MM.1S (cell line): ENCODE measurements at regions not wholly inside any gene's neighbourhood (a gene's known extent, or its start where the extent isn't known, plus 50 kb on each side); places are given as distances from the start of the nearest gene placed in this dataset.

ENCODE experiments used
- DNase-seq: peaks from one replicate; pipeline ENCODE4 v3.0.0-alpha.2; 2015
- H2AFZ ChIP-seq: fragments of 300-600 bp; sonication (generic); 2 replicates; pipeline ENCODE4 v1.6.0; 2016; ENCODE audit warnings: antibody characterized with exemption, low read length
- H3F3A ChIP-seq: fragments of 300-600 bp; sonication (generic); 2 replicates; pipeline ENCODE4 v1.6.1; 2016; ENCODE audit warnings: mild to moderate bottlenecking, antibody characterized with exemption, low read length, moderate library complexity, mixed read lengths; ENCODE audit not compliant: insufficient read depth
- H3K27ac ChIP-seq: fragments of 300-600 bp; sonication (generic); 2 replicates; pipeline ENCODE4 v1.5.1; 2016; ENCODE audit warnings: mild to moderate bottlenecking, low read length
- H3K27me3 ChIP-seq: fragments of 300-600 bp; sonication (generic); replicated peaks from 2 replicates; pipeline ENCODE4 v1.6.0; 2016; ENCODE audit warnings: low read length; ENCODE audit not compliant: insufficient read depth
- H3K36me3 ChIP-seq: fragments of 300-600 bp; sonication (generic); replicated peaks from 2 replicates; pipeline ENCODE4 v1.6.1; 2016; ENCODE audit warnings: mild to moderate bottlenecking, low read length, mixed read lengths; ENCODE audit not compliant: insufficient read depth
- H3K4me1 ChIP-seq: fragments of 300-600 bp; sonication (generic); 2 replicates; pipeline ENCODE4 v1.6.1; 2016; ENCODE audit warnings: low read length, mixed read lengths
- H3K4me2 ChIP-seq: fragments of 300-600 bp; sonication (generic); 2 replicates; pipeline ENCODE4 v1.6.0; 2016; ENCODE audit warnings: low read depth, low read length
- H3K4me3 ChIP-seq: fragments of 300-600 bp; sonication (generic); 2 replicates; pipeline ENCODE4 v1.5.1; 2016; ENCODE audit warnings: low read length, mixed read lengths
- H3K79me2 ChIP-seq: fragments of 300-600 bp; sonication (generic); 2 replicates; pipeline ENCODE4 v1.6.1; 2016; ENCODE audit warnings: mixed run types, low read length, mixed read lengths
- H3K9ac ChIP-seq: fragments of 300-600 bp; sonication (generic); 2 replicates; pipeline ENCODE4 v1.6.1; 2016; ENCODE audit warnings: low read length, mixed read lengths
- H3K9me2 ChIP-seq: fragments of 300-600 bp; sonication (generic); replicated peaks from 2 replicates; pipeline ENCODE4 v1.6.1; 2016; ENCODE audit warnings: mild to moderate bottlenecking, low read length, mixed read lengths; ENCODE audit not compliant: insufficient read depth
- H3K9me3 ChIP-seq: fragments of 300-600 bp; sonication (generic); replicated peaks from 2 replicates; pipeline ENCODE4 v1.6.1; 2016; ENCODE audit warnings: mild to moderate bottlenecking, low read length, mixed read lengths; ENCODE audit not compliant: insufficient read depth
- H4K20me1 ChIP-seq: fragments of 300-600 bp; sonication (generic); 2 replicates; pipeline ENCODE4 v1.6.1; 2016; ENCODE audit warnings: mild to moderate bottlenecking, low read length, moderate library complexity, mixed read lengths; ENCODE audit not compliant: insufficient read depth
- CTCF ChIP-seq: fragments of 300-600 bp; sonication (generic); IDR thresholded peaks from 2 replicates; pipeline ENCODE4 v1.5.1; 2016; ENCODE audit warnings: antibody characterized with exemption, low read length, mixed read lengths
- EZH2 ChIP-seq: fragments of 300-600 bp; sonication (generic); optimal IDR thresholded peaks from 2 replicates; pipeline ENCODE3; 2017; ENCODE audit warnings: low read depth, mild to moderate bottlenecking, antibody characterized with exemption, low read length, mixed read lengths
- EZH2phosphoT487 ChIP-seq: fragments of 300-600 bp; sonication (generic); IDR thresholded peaks from 2 replicates; pipeline ENCODE4 v1.6.1; 2018; ENCODE audit warnings: antibody characterized with exemption, low read length

DNA sequence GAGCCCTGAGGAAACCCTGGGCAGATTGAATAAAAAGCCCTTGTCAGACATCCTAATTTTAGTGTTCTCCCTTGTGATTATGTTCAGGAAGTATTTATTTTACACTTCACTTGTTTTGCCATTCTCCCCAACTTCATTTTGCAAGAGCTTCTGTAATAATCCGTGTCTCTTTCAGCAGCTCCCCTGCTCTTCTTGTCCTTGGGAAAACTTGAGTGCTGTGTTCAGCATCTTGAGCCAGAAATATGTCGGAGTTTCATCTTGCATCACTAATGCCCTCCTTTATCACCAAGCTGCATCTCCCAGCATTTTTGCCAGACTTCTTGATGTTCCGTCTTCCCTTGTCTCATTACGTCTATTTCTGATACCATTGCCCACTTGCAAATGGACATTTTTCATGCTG, 486.5 kb upstream of the EEF2KMT start:
- Histone ChIP-seq H3K4me2 (no peak overlapping the region), H3K27ac (no peak overlapping the region), H3K36me3 (no peaks in the 10 kb centered on the region), H3K4me3 (no peak overlapping the region), H4K20me1 (no peaks in the 10 kb centered on the region), H3K4me1 (no peaks in the 10 kb centered on the region), H3K9me3 (no peaks in the 10 kb centered on the region), H3K9me2 (no peaks in the 10 kb centered on the region), H3K9ac (no peak overlapping the region), H3K27me3 (no peaks in the 10 kb centered on the region), H2AFZ (no peak overlapping the region), H3F3A (no peaks in the 10 kb centered on the region), H3K79me2 (no peaks in the 10 kb centered on the region)
- no peak for TF ChIP-seq CTCF
- no peak for TF ChIP-seq EZH2phosphoT487
- no peak for TF ChIP-seq EZH2
- no peak for DNase-seq

GRCh38 chr16:5582529-5582928, 484.9 kb upstream of the EEF2KMT start:
- TF ChIP-seq EZH2 (no peak), CTCF (no peak), EZH2phosphoT487 (no peak)
- no peaks in the 10 kb centered on the region for H3K9me2 ChIP-seq
- H3K4me2 ChIP-seq: no peak overlapping the region
- H3K27me3 ChIP-seq: no peaks in the 10 kb centered on the region
- DNase-seq: no peak
- H3K36me3 ChIP-seq: no peaks in the 10 kb centered on the region
- no peaks in the 10 kb centered on the region for H3F3A ChIP-seq
- H2AFZ ChIP-seq: no peak overlapping the region
- no peaks in the 10 kb centered on the region for H3K79me2 ChIP-seq
- H3K27ac ChIP-seq: no peak overlapping the region
- no peaks in the 10 kb centered on the region for H4K20me1 ChIP-seq
- no peaks in the 10 kb centered on the region for H3K9me3 ChIP-seq
- H3K4me3 ChIP-seq: no peak overlapping the region
- H3K9ac ChIP-seq: no peak overlapping the region
- no peaks in the 10 kb centered on the region for H3K4me1 ChIP-seq

GRCh38 chr16:5581908-5582307, 484.3 kb upstream of the EEF2KMT start:
- no peak overlapping the region for H3K4me3 ChIP-seq
- no peaks in the 10 kb centered on the region for H3K27me3 ChIP-seq
- no peaks in the 10 kb centered on the region for H3K9me2 ChIP-seq
- H3K27ac ChIP-seq: no peak overlapping the region
- no peaks in the 10 kb centered on the region for H3K9me3 ChIP-seq
- no peak overlapping the region for H2AFZ ChIP-seq
- no peaks in the 10 kb centered on the region for H3F3A ChIP-seq
- H3K36me3 ChIP-seq: no peaks in the 10 kb centered on the region
- no peaks in the 10 kb centered on the region for H4K20me1 ChIP-seq
- no peaks in the 10 kb centered on the region for H3K4me1 ChIP-seq
- no peaks in the 10 kb centered on the region for H3K79me2 ChIP-seq
- DNase-seq: no peak
- no peak overlapping the region for H3K4me2 ChIP-seq
- H3K9ac ChIP-seq: no peak overlapping the region
- no peak for TF ChIP-seq EZH2
- no peak for TF ChIP-seq EZH2phosphoT487
- TF ChIP-seq CTCF: no peak

GRCh38 chr16:5581428-5581827, 483.8 kb upstream of the EEF2KMT start:
- Histone ChIP-seq H3K27me3 (no peaks in the 10 kb centered on the region), H3K4me1 (no peaks in the 10 kb centered on the region), H3K79me2 (no peaks in the 10 kb centered on the region), H3K9ac (no peak overlapping the region), H3K9me2 (no peaks in the 10 kb centered on the region), H3K9me3 (no peaks in the 10 kb centered on the region), H3F3A (no peaks in the 10 kb centered on the region), H2AFZ (no peak overlapping the region), H3K36me3 (no peaks in the 10 kb centered on the region), H3K4me3 (no peak overlapping the region), H3K4me2 (no peak overlapping the region), H3K27ac (no peak overlapping the region), H4K20me1 (no peaks in the 10 kb centered on the region)
- TF ChIP-seq CTCF (no peak), EZH2phosphoT487 (no peak), EZH2 (no peak)
- no peak for DNase-seq
